HCT116 (cell line): ENCODE measurements at regions not wholly inside any gene's neighbourhood (a gene's known extent, or its start where the extent isn't known, plus 50 kb on each side); places are given as distances from the start of the nearest gene placed in this dataset.

ENCODE experiments used
- ATAC-seq: fragments of 200-7000 bp; cut with Tn5 transposase; 2 replicates; pipeline ENCODE4 v1.9.1; 2020; ENCODE audit warnings: mild to moderate bottlenecking, moderate library complexity
- BruUV-seq: library from RNA; stranded (reverse); fragments of 400-500 nt; replicated peaks from 2 replicates; lab custom pipeline; 2021; lab: Mats Ljungman, UMichigan
- CTCF ChIA-PET: fragments of 300-600 bp; sonication (Branson Sonifier 250); formaldehyde crosslinking; loops from one replicate; lab custom pipeline; 2021; ENCODE audit warnings: antibody characterized with exemption; lab: Charles Lee
- POLR2A ChIA-PET: fragments of 300-600, 350-600 bp; sonication (Branson Sonifier 250); formaldehyde crosslinking; loops from one replicate; lab custom pipeline; 2021; ENCODE audit warnings: antibody characterized with exemption; lab: Charles Lee
- RAD21 ChIA-PET, 2 experiments: fragments of 300-600 bp; sonication (Branson Sonifier 250); formaldehyde crosslinking; loops; one replicate each; lab custom pipeline; 2023; ENCODE audit warnings: low total read pairs in 2 of 2; ENCODE audit not compliant: uncharacterized antibody in 2 of 2, unreplicated experiment in 2 of 2, low non-redundant PET in 1 of 2; lab: Charles Lee
- DNase-seq: peaks from one replicate; pipeline ENCODE4 v3.0.0-alpha.2; 2010; ENCODE audit warnings: low read depth, low spot score
- H2AFZ ChIP-seq: fragments of 200-600 bp; shearing (Covaris generic), sonication (generic); 2 replicates; pipeline ENCODE4 v1.6.1; 2017; ENCODE audit warnings: low read depth, mixed run types, mixed read lengths, antibody characterized with exemption, low read length; ENCODE audit not compliant: poor library complexity, severe bottlenecking
- H3K27ac ChIP-seq: 2 replicates; pipeline ENCODE4 v1.5.1; 2012; ENCODE audit warnings: low read depth, low read length
- H3K27me3 ChIP-seq: fragments of 200-600 bp; sonication (generic); 2 replicates; pipeline ENCODE4 v1.6.1; 2016; ENCODE audit warnings: mixed run types, low read length, mixed read lengths; ENCODE audit not compliant: insufficient read depth
- H3K36me3 ChIP-seq, 2 experiments: fragments of 200-500 bp in 1 of 2; fragments of 200-600 bp in 1 of 2; sonication (Bioruptor generic) in 1 of 2; sonication (generic) in 1 of 2; 2 replicates each; pipeline versions ENCODE4 v1.5.1 to v1.6.1; 2014 to 2016; ENCODE audit warnings: low read length in 2 of 2, inconsistent platforms in 1 of 2, mixed read lengths in 1 of 2, mixed run types in 1 of 2; ENCODE audit not compliant: insufficient read depth in 2 of 2, control insufficient read depth in 1 of 2
- H3K4me1 ChIP-seq, 2 experiments: fragments of 200-600 bp in 1 of 2; sonication (generic) in 1 of 2; 2 replicates each; pipeline versions ENCODE4 v1.5.1 to v1.6.1; 2012 to 2017; ENCODE audit warnings: low read length in 2 of 2, inconsistent platforms in 1 of 2, mild to moderate bottlenecking in 1 of 2, mixed read lengths in 1 of 2, mixed run types in 1 of 2, moderate library complexity in 1 of 2; ENCODE audit not compliant: insufficient read depth in 2 of 2, control insufficient read depth in 1 of 2
- H3K4me2 ChIP-seq: fragments of 200-600 bp; sonication (generic); 2 replicates; pipeline ENCODE4 v1.6.1; 2017; ENCODE audit warnings: mixed run types, low read length, mixed read lengths
- H3K4me3 ChIP-seq, 2 experiments: fragments of 200-600 bp in 1 of 2; sonication (generic) in 1 of 2; replicated peaks in 1 of 2; 2 replicates each; pipeline ENCODE4 v1.5.1; 2011 to 2016; ENCODE audit warnings: low read length in 2 of 2, control low read depth in 1 of 2, low read depth in 1 of 2, mild to moderate bottlenecking in 1 of 2, mixed read lengths in 1 of 2, mixed run types in 1 of 2
- H3K79me2 ChIP-seq: fragments of 200-600 bp; sonication (generic); 2 replicates; pipeline ENCODE4 v1.6.1; 2017; ENCODE audit warnings: mild to moderate bottlenecking, mixed run types, low read length, moderate library complexity, mixed read lengths; ENCODE audit not compliant: insufficient read depth
- H3K9ac ChIP-seq: fragments of 200-600 bp; sonication (generic); 2 replicates; pipeline ENCODE4 v1.6.1; 2016; ENCODE audit warnings: low read length, mixed read lengths
- H3K9me2 ChIP-seq: fragments of 200-600 bp; sonication (generic), shearing (Covaris generic); 2 replicates; pipeline ENCODE4 v1.6.1; 2017; ENCODE audit warnings: mixed run types, mild to moderate bottlenecking, moderate library complexity; ENCODE audit not compliant: insufficient read depth
- H3K9me3 ChIP-seq, 2 experiments: fragments of 200-500 bp in 1 of 2; fragments of 200-600 bp in 1 of 2; sonication (Bioruptor generic) in 1 of 2; sonication (generic) in 1 of 2; 2 replicates each; pipeline ENCODE4 v1.6.1; 2014 to 2017; ENCODE audit warnings: low read length in 2 of 2, mixed read lengths in 2 of 2, inconsistent platforms in 1 of 2, low read depth in 1 of 2, mild to moderate bottlenecking in 1 of 2, mixed run types in 1 of 2, moderate library complexity in 1 of 2; ENCODE audit not compliant: control insufficient read depth in 1 of 2, insufficient read depth in 1 of 2
- H4K20me1 ChIP-seq: fragments of 200-600 bp; sonication (generic), shearing (Covaris generic); 2 replicates; pipeline ENCODE4 v1.6.1; 2017; ENCODE audit warnings: mixed run types, mild to moderate bottlenecking, moderate library complexity; ENCODE audit not compliant: insufficient read depth
- CBX3 ChIP-seq: IDR thresholded peaks from 2 replicates; pipeline ENCODE4 v1.6.1; 2012; ENCODE audit warnings: low read depth
- CEBPB ChIP-seq: IDR thresholded peaks from 2 replicates; pipeline ENCODE4 v1.6.1; 2012; ENCODE audit warnings: low read depth
- CTCF ChIP-seq, 3 experiments: fragments of 200-600 bp in 1 of 3; sonication (generic) in 1 of 3; IDR thresholded peaks in 2 of 3; conservative IDR thresholded peaks in 1 of 3; 2 replicates each; pipeline ENCODE4 v1.5.1; 2012 to 2017; ENCODE audit warnings: low read depth in 2 of 3, low read length in 2 of 3, antibody characterized with exemption in 1 of 3, borderline replicate concordance in 1 of 3, control low read depth in 1 of 3, mild to moderate bottlenecking in 1 of 3, mixed read lengths in 1 of 3, mixed run types in 1 of 3, moderate library complexity in 1 of 3; ENCODE audit not compliant: insufficient read depth in 1 of 3
- EGR1 ChIP-seq: IDR thresholded peaks from 2 replicates; pipeline ENCODE4 v1.6.1; 2012; ENCODE audit warnings: low read depth
- EZH2 ChIP-seq: fragments of 200-600 bp; sonication (generic); IDR thresholded peaks from 2 replicates; pipeline ENCODE4 v1.6.1; 2017; ENCODE audit warnings: antibody characterized with exemption, mixed run types
- EZH2phosphoT487 ChIP-seq: fragments of 200-600 bp; IDR thresholded peaks from 2 replicates; pipeline ENCODE4 v1.6.1; 2018; ENCODE audit warnings: antibody characterized with exemption, borderline replicate concordance
- FOSL1 ChIP-seq: IDR thresholded peaks from 2 replicates; pipeline ENCODE4 v1.6.1; 2012; ENCODE audit warnings: low read depth
- POLR2AphosphoS5 ChIP-seq: IDR thresholded peaks from 2 replicates; pipeline ENCODE4 v1.6.1; 2011; ENCODE audit warnings: mild to moderate bottlenecking, low read depth, low read length, moderate library complexity
- RAD21 ChIP-seq: IDR thresholded peaks from 2 replicates; pipeline ENCODE4 v1.6.1; 2012; ENCODE audit warnings: low read depth, mild to moderate bottlenecking
- REST ChIP-seq: IDR thresholded peaks from 2 replicates; pipeline ENCODE4 v1.6.1; 2012; ENCODE audit warnings: low read depth
- SIN3A ChIP-seq: IDR thresholded peaks from 2 replicates; pipeline ENCODE4 v1.6.1; 2012; ENCODE audit warnings: low read depth
- SP1 ChIP-seq: IDR thresholded peaks from 2 replicates; pipeline ENCODE4 v1.6.1; 2012; ENCODE audit warnings: low read depth
- SRF ChIP-seq: IDR thresholded peaks from 2 replicates; pipeline ENCODE4 v1.6.1; 2012; ENCODE audit warnings: low read depth
- TCF7L2 ChIP-seq: IDR thresholded peaks from 2 replicates; pipeline ENCODE4 v1.7.0; 2011; ENCODE audit warnings: borderline replicate concordance, inconsistent platforms; ENCODE audit not compliant: insufficient read depth, insufficient read length; ENCODE audit errors: extremely low read depth
- intact Hi-C: fragments of 100-400 bp; cut with micrococcal nuclease; formaldehyde crosslinking; loops from 2 replicates; pipeline ENCODE4 v1.10.0; 2022

- no peaks in the 10 kb centered on the region for H3K9me2 ChIP-seq
- no TSS peak for BruUV-seq
- intact Hi-C loops: no loop called here
- H2AFZ ChIP-seq: no peak overlapping the region
- H3K4me3 ChIP-seq: no peak overlapping the region
- H3K79me2 ChIP-seq: no peaks in the 10 kb centered on the region
- no peaks in the 10 kb centered on the region; the same call in 1 of the 2 replicates for H3K27me3 ChIP-seq
- DNase-seq: no peak
- H3K27ac ChIP-seq: no peak overlapping the region
- H3K36me3 ChIP-seq: no peaks in the 10 kb centered on the region
- no peak for ATAC-seq
- H3K4me1 ChIP-seq: no peaks in the 10 kb centered on the region
- ChIA-PET CTCF (interaction anchor here (1.2 kb wide), 1 partner anchor 229 kb away, joined by 3 read pairs; no protein-coding TSS in a partner anchor), RAD21 (interaction anchor here in 1 of 2 experiments (1.1 kb wide), 1 partner anchor 282 kb away, joined by 4 read pairs; no protein-coding TSS in a partner anchor), POLR2A (no interaction called here)
- no peak overlapping the region for H3K4me2 ChIP-seq
- no peaks in the 10 kb centered on the region for H3K9me3 ChIP-seq
- no peaks in the 10 kb centered on the region for H4K20me1 ChIP-seq
- H3K9ac ChIP-seq: no peak overlapping the region
- no peak for TF ChIP-seq FOSL1
- TF ChIP-seq RAD21: peak; percentile 31; the same call in 1 of the 2 replicates
- 0 out of 6 replicates have a peak, but pooled peaks of 1 of the 3 experiments have one; percentile 6 for TF ChIP-seq CTCF (IDR thresholded peaks at IDR 0.05 in 2 of 3, conservative IDR thresholded peaks at IDR 0.05 in 1 of 3; ENCODE audit: borderline replicate concordance in 1 of 3, insufficient read depth in 1 of 3, low read depth in 2 of 3, low read length in 2 of 3)
Measured at GRCh38 chr15:31206386-31207181, 105.1 kb upstream of the TRPM1 start.

GRCh38 chr15:31207246-31207645, 105.7 kb upstream of the TRPM1 start:
- Histone ChIP-seq H3K36me3 (no peaks in the 10 kb centered on the region), H2AFZ (no peak overlapping the region), H3K4me2 (no peak overlapping the region), H3K4me1 (no peaks in the 10 kb centered on the region), H3K27me3 (no peaks in the 10 kb centered on the region; the same call in 1 of the 2 replicates), H3K79me2 (no peaks in the 10 kb centered on the region), H4K20me1 (no peaks in the 10 kb centered on the region), H3K4me3 (no peak overlapping the region), H3K27ac (no peak overlapping the region), H3K9ac (no peak overlapping the region), H3K9me3 (no peaks in the 10 kb centered on the region), H3K9me2 (no peaks in the 10 kb centered on the region)
- ChIA-PET RAD21 (interaction anchor here in 1 of 2 experiments (1.1 kb wide), 1 partner anchor 281 kb away, joined by 4 read pairs; no protein-coding TSS in a partner anchor), POLR2A (no interaction called here), CTCF (interaction anchor here (1.2 kb wide), 1 partner anchor 228 kb away, joined by 3 read pairs; no protein-coding TSS in a partner anchor)
- DNase-seq (no peak), ATAC-seq (no peak)
- intact Hi-C loops: no loop called here
- BruUV-seq: no TSS peak
- TF ChIP-seq FOSL1 (no peak), SRF (no peak), EGR1 (no peak), SIN3A (no peak), EZH2phosphoT487 (no peak), SP1 (no peak), CBX3 (no peak), RAD21 (no peak), EZH2 (no peak), TCF7L2 (no peak), CEBPB (no peak), POLR2AphosphoS5 (no peak), REST (no peak)
